Neutrophil (primary cell): ENCODE measurements at regions not wholly inside any gene's neighbourhood (a gene's known extent, or its start where the extent isn't known, plus 50 kb on each side); places are given as distances from the start of the nearest gene placed in this dataset.
"Not testable (repeated sequence)": the region's sequence is repeated elsewhere in the genome, so short reads cannot be mapped to it uniquely, and the experiment has no call there.

Source experiments
- H3K27ac ChIP-seq: fragments of 200-600 bp; sonication (generic); 2 replicates; pipeline ENCODE4 v1.5.1; 2016; ENCODE audit warnings: mild to moderate bottlenecking, moderate library complexity
- H3K27me3 ChIP-seq: fragments of 200-600 bp; sonication (generic); 2 replicates; pipeline ENCODE4 v1.6.0; 2016; ENCODE audit warnings: mild to moderate bottlenecking
- H3K36me3 ChIP-seq: fragments of 200-600 bp; sonication (generic); 2 replicates; pipeline ENCODE4 v1.5.1; 2017
- H3K4me1 ChIP-seq, 2 experiments: fragments of 200-600 bp in 1 of 2; sonication (generic) in 1 of 2; 1 replicate in 1 of 2; 2 replicates in 1 of 2; pipeline versions ENCODE4 v1.5.1 to v1.6.1; 2013 to 2016; ENCODE audit warnings: low read depth in 1 of 2, low read length in 1 of 2, mild to moderate bottlenecking in 1 of 2, moderate library complexity in 1 of 2; ENCODE audit not compliant: control insufficient read depth in 1 of 2, insufficient read depth in 1 of 2
- H3K4me3 ChIP-seq, 2 experiments: fragments of 200-600 bp in 1 of 2; sonication (generic) in 1 of 2; 1 replicate in 1 of 2; 2 replicates in 1 of 2; pipeline ENCODE4 v1.5.1; 2013 to 2016; ENCODE audit warnings: low read depth in 1 of 2, low read length in 1 of 2, mild to moderate bottlenecking in 1 of 2, moderate library complexity in 1 of 2
- H3K9me3 ChIP-seq: fragments of 200-600 bp; sonication (generic); 2 replicates; pipeline ENCODE4 v1.5.1; 2016

- H3K27me3 ChIP-seq, H3K9me3 ChIP-seq, H3K36me3 ChIP-seq, H3K4me1 ChIP-seq: not testable (repeated sequence)
- peak overlapping the region; percentile 60 for H3K27ac ChIP-seq
- H3K4me3 ChIP-seq, result peak overlapping the region in 1 of 2 experiments; percentile 43
Measured at GRCh38 chr5:71289946-71290345, 165.5 kb upstream of the BDP1 start.

GRCh38 chr5:71290979-71291378 lies 164.5 kb upstream of the BDP1 start:
- H3K9me3 ChIP-seq, H3K4me1 ChIP-seq, H3K36me3 ChIP-seq, H3K27me3 ChIP-seq, H3K4me3 ChIP-seq, H3K27ac ChIP-seq: not testable (repeated sequence)
